ENCODE measurements at regions not wholly inside any gene's neighbourhood (a gene's known extent, or its start where the extent isn't known, plus 50 kb on each side); places are given as distances from the start of the nearest gene placed in this dataset.
"Not testable (repeated sequence)": the region's sequence is repeated elsewhere in the genome, so short reads cannot be mapped to it uniquely, and the experiment has no call there.

GRCh38 chr6:12348530-12349511 is 58.7 kb downstream of the EDN1 start:
- H3K4me3 ChIP-seq (ENCODE audit: low read depth, low read length): no peak overlapping the region
- no peak for DNase-seq (ENCODE audit: low read depth)

GRCh38 chr6:12350644-12351170 is 60.5 kb downstream of the EDN1 start:
- DNase-seq (ENCODE audit: low read depth): no peak
- H3K4me3 ChIP-seq (ENCODE audit: low read depth, low read length): no peak overlapping the region

- no peak for DNase-seq (ENCODE audit: low read depth)
- H3K4me3 ChIP-seq (ENCODE audit: low read depth, low read length): no peak overlapping the region
These were observed 61.5 kb downstream of the EDN1 start for GRCh38 chr6:12351672-12352071.

- DNase-seq (ENCODE audit: low read depth): no peak
- H3K4me3 ChIP-seq (ENCODE audit: low read depth, low read length): no peak overlapping the region
These were observed 63.6 kb downstream of the EDN1 start for GRCh38 chr6:12353731-12354130.

GRCh38 chr6:12354499-12354898 is 64.3 kb downstream of the EDN1 start:
- H3K4me3 ChIP-seq (ENCODE audit: low read depth, low read length): no peak overlapping the region
- peak; percentile 95 for DNase-seq (ENCODE audit: low read depth)

- no peak for DNase-seq (ENCODE audit: low read depth)
- H3K4me3 ChIP-seq (ENCODE audit: low read depth, low read length): no peak overlapping the region
These were observed 65.2 kb downstream of the EDN1 start for GRCh38 chr6:12355354-12355753.

- DNase-seq (ENCODE audit: low read depth): no peak
- H3K4me3 ChIP-seq (ENCODE audit: low read depth, low read length): no peak overlapping the region
These were observed 66.3 kb downstream of the EDN1 start for GRCh38 chr6:12356431-12356830.

GRCh38 chr6:12356983-12357972 is 67.1 kb downstream of the EDN1 start:
- no peak overlapping the region for H3K4me3 ChIP-seq (ENCODE audit: low read depth, low read length)

GRCh38 chr6:12359036-12359435 is 68.9 kb downstream of the EDN1 start:
- no peak overlapping the region for H3K4me3 ChIP-seq (ENCODE audit: low read depth, low read length)
- DNase-seq (ENCODE audit: low read depth): no peak

More at GRCh38 chr6:12356983-12357972, 67.1 kb downstream of the EDN1 start:
- DNase-seq (ENCODE audit: low read depth): no peak

GRCh38 chr6:12361042-12361765 is 71.0 kb downstream of the EDN1 start:
- no peak overlapping the region for H3K4me3 ChIP-seq (ENCODE audit: low read depth, low read length)
- DNase-seq (ENCODE audit: low read depth): no peak

GRCh38 chr6:12363277-12363650 is 73.1 kb downstream of the EDN1 start:
- H3K4me3 ChIP-seq (ENCODE audit: low read depth, low read length): not testable (repeated sequence)

GRCh38 chr6:12363651-12364381 is 73.7 kb downstream of the EDN1 start:
- no peak for DNase-seq (ENCODE audit: low read depth)
- no peak overlapping the region for H3K4me3 ChIP-seq (ENCODE audit: low read depth, low read length)

More at GRCh38 chr6:12363277-12363650, 73.1 kb downstream of the EDN1 start:
- DNase-seq (ENCODE audit: low read depth): not testable (repeated sequence)

- no peak for DNase-seq (ENCODE audit: low read depth)
- no peak overlapping the region for H3K4me3 ChIP-seq (ENCODE audit: low read depth, low read length)
These were observed 74.5 kb downstream of the EDN1 start for GRCh38 chr6:12364621-12365020.

GRCh38 chr6:12366731-12367130 is 76.6 kb downstream of the EDN1 start:
- H3K4me3 ChIP-seq (ENCODE audit: low read depth, low read length): no peak overlapping the region
- no peak for DNase-seq (ENCODE audit: low read depth)

GRCh38 chr6:12367412-12367811 is 77.3 kb downstream of the EDN1 start:
- DNase-seq (ENCODE audit: low read depth): no peak
- no peak overlapping the region for H3K4me3 ChIP-seq (ENCODE audit: low read depth, low read length)

- DNase-seq (ENCODE audit: low read depth): no peak
- H3K4me3 ChIP-seq (ENCODE audit: low read depth, low read length): no peak overlapping the region
These were observed 79.2 kb downstream of the EDN1 start for GRCh38 chr6:12369355-12369754.

- no peak for DNase-seq (ENCODE audit: low read depth)
- H3K4me3 ChIP-seq (ENCODE audit: low read depth, low read length): no peak overlapping the region
These were observed 79.7 kb downstream of the EDN1 start for GRCh38 chr6:12369781-12370262.

GRCh38 chr6:12371151-12371550 is 81.0 kb downstream of the EDN1 start:
- no peak for DNase-seq (ENCODE audit: low read depth)
- H3K4me3 ChIP-seq (ENCODE audit: low read depth, low read length): no peak overlapping the region
